CD14-positive monocyte (primary cell): ENCODE measurements at regions not wholly inside any gene's neighbourhood (a gene's known extent, or its start where the extent isn't known, plus 50 kb on each side); places are given as distances from the start of the nearest gene placed in this dataset.

Experiments
- DNase-seq, 3 donors: peaks; one replicate each; pipeline ENCODE4 v3.0.0-alpha.2; 2011 to 2022
- H2AFZ ChIP-seq: 2 replicates; pipeline ENCODE4 v1.6.0; 2012; ENCODE audit warnings: mild to moderate bottlenecking, low read depth, low read length, inconsistent platforms; ENCODE audit not compliant: insufficient read depth, poor library complexity, severe bottlenecking
- H3K27ac ChIP-seq, 2 donors: 1 replicate in 1 of 2; 2 replicates in 1 of 2; pipeline ENCODE4 v1.5.1; 2012 to 2013; ENCODE audit warnings: low read length in 2 of 2, control low read depth in 1 of 2, inconsistent platforms in 1 of 2, low read depth in 1 of 2, mild to moderate bottlenecking in 1 of 2
- H3K27me3 ChIP-seq, 2 donors: one replicate each; pipeline versions ENCODE4 v1.6.0 to v1.6.1; 2011 to 2013; ENCODE audit warnings: low read length in 2 of 2; ENCODE audit not compliant: control insufficient read depth in 2 of 2, insufficient read depth in 2 of 2
- H3K36me3 ChIP-seq, 2 donors: replicated peaks in 1 of 2; 1 replicate in 1 of 2; 2 replicates in 1 of 2; pipeline versions ENCODE4 v1.5.1 to v1.6.1; 2012 to 2013; ENCODE audit warnings: low read length in 2 of 2, control low read depth in 1 of 2, inconsistent platforms in 1 of 2, mild to moderate bottlenecking in 1 of 2; ENCODE audit not compliant: insufficient read depth in 2 of 2, control insufficient read depth in 1 of 2
- H3K4me1 ChIP-seq, 2 donors: 1 replicate in 1 of 2; 2 replicates in 1 of 2; pipeline versions ENCODE4 v1.5.1 to v1.6.1; 2012 to 2013; ENCODE audit warnings: low read length in 2 of 2, control low read depth in 1 of 2, inconsistent platforms in 1 of 2, mild to moderate bottlenecking in 1 of 2, moderate library complexity in 1 of 2; ENCODE audit not compliant: insufficient read depth in 2 of 2, control insufficient read depth in 1 of 2
- H3K4me2 ChIP-seq: replicated peaks from 2 replicates; pipeline ENCODE3; 2012; ENCODE audit warnings: low read length, moderate library complexity, mild to moderate bottlenecking; ENCODE audit not compliant: poor library complexity, severe bottlenecking; ENCODE audit errors: extremely low read depth
- H3K4me3 ChIP-seq, 3 experiments: fragments of 200-600 bp in 1 of 3; sonication (generic) in 1 of 3; replicated peaks in 1 of 3; 1 replicate in 2 of 3; 2 replicates in 1 of 3; pipeline ENCODE4 v1.5.1; 2011 to 2013; ENCODE audit warnings: low read length in 3 of 3, mild to moderate bottlenecking in 3 of 3, control low read depth in 2 of 3, low read depth in 2 of 3, inconsistent platforms in 1 of 3, moderate library complexity in 1 of 3
- H3K79me2 ChIP-seq: 2 replicates; pipeline ENCODE4 v1.6.0; 2012; ENCODE audit warnings: mild to moderate bottlenecking, control low read depth, inconsistent platforms, low read length, moderate library complexity; ENCODE audit not compliant: insufficient read depth
- H3K9ac ChIP-seq: 2 replicates; pipeline ENCODE4 v1.6.0; 2017; ENCODE audit warnings: low read length, mild to moderate bottlenecking; ENCODE audit not compliant: insufficient read depth, poor library complexity, severe bottlenecking
- H3K9me3 ChIP-seq, 2 donors: replicated peaks in 1 of 2; 1 replicate in 1 of 2; 2 replicates in 1 of 2; pipeline versions ENCODE4 v1.5.1 to v1.6.1; 2012 to 2013; ENCODE audit warnings: low read length in 2 of 2, control low read depth in 1 of 2; ENCODE audit not compliant: control insufficient read depth in 1 of 2, insufficient read depth in 1 of 2
- H4K20me1 ChIP-seq: 2 replicates; pipeline ENCODE4 v1.6.0; 2012; ENCODE audit warnings: mild to moderate bottlenecking, low read length, control low read depth, moderate library complexity; ENCODE audit not compliant: insufficient read depth
- H3K27ac Mint-ChIP-seq, 7 donors: one replicate each; pipeline ENCODE4 v1.8.0; 2020; ENCODE audit warnings: mild to moderate bottlenecking in 7 of 7, mixed read lengths in 7 of 7, moderate library complexity in 6 of 7, inconsistent platforms in 2 of 7
- H3K27me3 Mint-ChIP-seq, 3 donors: one replicate each; pipeline ENCODE4 v1.8.0; 2021 to 2022; ENCODE audit warnings: low read depth in 3 of 3, mild to moderate bottlenecking in 3 of 3, mixed read lengths in 3 of 3, moderate library complexity in 3 of 3, inconsistent platforms in 1 of 3
- H3K36me3 Mint-ChIP-seq, 2 donors: one replicate each; pipeline ENCODE4 v1.8.0; 2020; ENCODE audit warnings: mixed read lengths in 2 of 2, inconsistent platforms in 1 of 2, mild to moderate bottlenecking in 1 of 2
- H3K4me1 Mint-ChIP-seq: one replicate; pipeline ENCODE4 v1.8.0; 2020; ENCODE audit warnings: mild to moderate bottlenecking, mixed read lengths
- H3K4me3 Mint-ChIP-seq, 2 donors: one replicate each; pipeline ENCODE4 v1.8.0; 2020; ENCODE audit warnings: mild to moderate bottlenecking in 2 of 2, mixed read lengths in 2 of 2, moderate library complexity in 1 of 2
- H3K9me3 Mint-ChIP-seq, 7 donors: one replicate each; pipeline ENCODE4 v1.8.0; 2020 to 2022; ENCODE audit warnings: mixed read lengths in 7 of 7, mild to moderate bottlenecking in 6 of 7, moderate library complexity in 6 of 7, inconsistent platforms in 2 of 7
- WGBS: methylation state at CpG from one replicate; pipeline ENCODE4 v1.1.5; 2013; ENCODE audit warnings: missing lambda C conversion rate; ENCODE audit not compliant: insufficient coverage; 5-methylcytosine and 5-hydroxymethylcytosine counted together
- intact Hi-C, 2 donors: fragments of 100-400 bp; cut with micrococcal nuclease; formaldehyde crosslinking; loops; one replicate each; pipeline versions ENCODE4 v1.15.0 to v1.15.1; 2023
- TF ChIP-seq, protein P1 (sequence below): fragments of 200-600 bp; IDR thresholded peaks from one replicate; pipeline ENCODE4 v1.8.0; 2022; ENCODE audit warnings: antibody characterized with exemption, mild to moderate bottlenecking

DNA sequence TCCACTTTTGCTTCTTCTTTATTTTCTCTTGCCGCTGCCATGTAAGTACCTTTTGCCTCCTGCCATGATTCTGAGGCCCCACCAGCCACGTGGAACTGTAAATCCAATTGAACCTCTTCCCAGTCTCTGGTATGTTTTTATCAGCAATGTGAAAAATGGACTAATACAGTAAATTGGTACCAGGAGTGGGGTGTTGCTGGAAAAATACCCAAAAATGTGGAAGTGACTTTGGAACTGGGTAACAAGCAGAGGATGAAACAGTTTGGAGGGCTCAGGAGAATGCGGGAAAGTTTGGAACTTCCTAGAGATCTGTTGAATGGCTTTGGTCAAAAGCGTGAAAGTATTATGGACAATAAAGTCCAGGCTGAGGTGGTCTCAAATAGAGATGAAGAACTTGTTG is 670.3 kb upstream of the ZWINT start:
- H3K27ac Mint-ChIP-seq = no peak overlapping the region
- H3K36me3 ChIP-seq = no peaks in the 10 kb centered on the region
- H3K27ac ChIP-seq = no peak overlapping the region
- DNase-seq = no peak
- H3K27me3 ChIP-seq = no peaks in the 10 kb centered on the region
- H3K4me3 Mint-ChIP-seq = no peak overlapping the region
- peaks cover 8 to 17% (median 11%) of the 10 kb centered on the region in 7 donors for H3K9me3 Mint-ChIP-seq
- TF ChIP-seq, protein P1, sequence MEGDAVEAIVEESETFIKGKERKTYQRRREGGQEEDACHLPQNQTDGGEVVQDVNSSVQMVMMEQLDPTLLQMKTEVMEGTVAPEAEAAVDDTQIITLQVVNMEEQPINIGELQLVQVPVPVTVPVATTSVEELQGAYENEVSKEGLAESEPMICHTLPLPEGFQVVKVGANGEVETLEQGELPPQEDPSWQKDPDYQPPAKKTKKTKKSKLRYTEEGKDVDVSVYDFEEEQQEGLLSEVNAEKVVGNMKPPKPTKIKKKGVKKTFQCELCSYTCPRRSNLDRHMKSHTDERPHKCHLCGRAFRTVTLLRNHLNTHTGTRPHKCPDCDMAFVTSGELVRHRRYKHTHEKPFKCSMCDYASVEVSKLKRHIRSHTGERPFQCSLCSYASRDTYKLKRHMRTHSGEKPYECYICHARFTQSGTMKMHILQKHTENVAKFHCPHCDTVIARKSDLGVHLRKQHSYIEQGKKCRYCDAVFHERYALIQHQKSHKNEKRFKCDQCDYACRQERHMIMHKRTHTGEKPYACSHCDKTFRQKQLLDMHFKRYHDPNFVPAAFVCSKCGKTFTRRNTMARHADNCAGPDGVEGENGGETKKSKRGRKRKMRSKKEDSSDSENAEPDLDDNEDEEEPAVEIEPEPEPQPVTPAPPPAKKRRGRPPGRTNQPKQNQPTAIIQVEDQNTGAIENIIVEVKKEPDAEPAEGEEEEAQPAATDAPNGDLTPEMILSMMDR = no peak
- H3K4me1 Mint-ChIP-seq = no peaks in the 10 kb centered on the region
- no peaks in the 10 kb centered on the region for H3K4me1 ChIP-seq
- intact Hi-C loops = no loop called here
- H3K27me3 Mint-ChIP-seq = no peaks in the 10 kb centered on the region
- no peaks in the 10 kb centered on the region for H3K79me2 ChIP-seq
- no peak overlapping the region for H3K9ac ChIP-seq
- H3K4me3 ChIP-seq = no peak overlapping the region
- H3K4me2 ChIP-seq = no peak overlapping the region
- WGBS = 100% methylated on average over 3 of the region's 4 CpGs
- H4K20me1 ChIP-seq = no peaks in the 10 kb centered on the region
- no peak overlapping the region for H2AFZ ChIP-seq
- H3K36me3 Mint-ChIP-seq = no peaks in the 10 kb centered on the region
- peaks cover 13 to 19% of the 10 kb centered on the region in 2 donors for H3K9me3 ChIP-seq

DNA sequence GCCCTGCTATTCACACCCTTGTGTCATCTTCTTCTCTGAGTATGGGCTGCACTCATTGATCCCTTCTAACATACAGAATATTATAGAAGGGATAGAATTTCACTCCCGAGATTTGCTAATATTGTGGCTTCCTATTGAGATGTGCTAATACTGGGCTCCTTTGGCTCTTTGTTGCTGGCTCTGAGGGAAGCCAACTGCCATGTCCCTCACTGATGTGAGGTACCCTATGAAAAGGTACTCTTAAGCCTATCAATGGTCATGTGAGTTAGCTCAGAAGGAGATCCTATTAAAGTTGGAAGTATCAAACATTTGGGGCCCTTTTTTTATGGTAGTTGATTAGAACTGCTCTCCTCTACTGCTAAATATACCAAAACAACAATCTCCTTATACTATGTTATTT is 665.2 kb upstream of the ZWINT start:
- Mint-ChIP-seq H3K9me3 (peaks cover 1 to 5% (median 3%) of the 10 kb centered on the region in 7 donors), H3K36me3 (no peaks in the 10 kb centered on the region), H3K27ac (no peak overlapping the region), H3K4me1 (no peaks in the 10 kb centered on the region), H3K4me3 (no peak overlapping the region), H3K27me3 (no peaks in the 10 kb centered on the region)
- intact Hi-C loops = no loop called here
- Histone ChIP-seq H3K9me3 (peaks cover 2 to 6% of the 10 kb centered on the region in 2 donors), H3K27me3 (no peaks in the 10 kb centered on the region), H3K79me2 (no peaks in the 10 kb centered on the region), H3K36me3 (no peaks in the 10 kb centered on the region), H3K4me2 (no peak overlapping the region), H3K9ac (no peak overlapping the region), H2AFZ (no peak overlapping the region), H3K4me3 (no peak overlapping the region), H3K27ac (no peak overlapping the region), H4K20me1 (no peaks in the 10 kb centered on the region), H3K4me1 (no peaks in the 10 kb centered on the region)
- no CpG with 5 or more reads among the region's 1 CpG for WGBS
- no peak for DNase-seq
- TF ChIP-seq, protein P1 = no peak
